GM23248 (cell line): ENCODE measurements at regions not wholly inside any gene's neighbourhood (a gene's known extent, or its start where the extent isn't known, plus 50 kb on each side); places are given as distances from the start of the nearest gene placed in this dataset.

ENCODE experiments used
- EZH2 ChIP-seq: fragments of 200-600 bp; sonication (generic); IDR thresholded peaks from 2 replicates; pipeline ENCODE4 v1.6.1; 2018; ENCODE audit warnings: antibody characterized with exemption, mild to moderate bottlenecking; ENCODE audit not compliant: insufficient read depth, poor library complexity, severe bottlenecking
- EZH2phosphoT487 ChIP-seq: fragments of 200-600 bp; sonication (generic); IDR thresholded peaks from 2 replicates; pipeline ENCODE4 v1.6.1; 2018; ENCODE audit warnings: antibody characterized with exemption, moderate library complexity, mild to moderate bottlenecking, low read depth; ENCODE audit not compliant: insufficient read depth

DNA sequence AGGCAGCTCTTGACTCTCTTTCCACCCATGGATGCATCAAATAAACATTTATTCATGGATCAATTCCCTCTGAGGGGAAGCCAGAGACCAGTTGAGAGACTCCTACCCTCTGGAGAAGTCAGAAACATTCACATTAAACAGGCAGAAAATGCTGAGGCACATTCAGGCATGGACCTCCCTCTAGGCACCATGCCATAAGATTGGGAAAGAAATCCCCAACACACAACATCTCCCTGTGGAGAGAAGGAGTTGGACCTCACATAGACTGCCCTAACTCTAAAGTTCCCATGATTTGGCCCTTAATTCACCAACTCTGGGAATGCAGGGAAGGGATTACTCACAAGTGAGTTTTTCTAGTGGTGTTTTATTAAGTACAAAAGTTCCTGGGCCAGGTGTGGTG is 415.3 kb upstream of the C1orf87 start:
- TF ChIP-seq EZH2 (no peak), EZH2phosphoT487 (no peak)
